ENCODE measurements at regions not wholly inside any gene's neighbourhood (a gene's known extent, or its start where the extent isn't known, plus 50 kb on each side); places are given as distances from the start of the nearest gene placed in this dataset.

- Mint-ChIP-seq H3K9me3 (no peaks in the 10 kb centered on the region), H3K36me3 (ENCODE audit: low read depth) (no peaks in the 10 kb centered on the region), H3K27ac (ENCODE audit: unreplicated experiment) (no peak overlapping the region), H3K27me3 (ENCODE audit: low read depth) (no peaks in the 10 kb centered on the region), H3K4me1 (peaks cover 15% of the 10 kb centered on the region), H3K4me3 (no peak overlapping the region)
- DNase-seq (ENCODE audit: low read depth, low spot score) = no peak
- no peak for TF ChIP-seq CTCF (conservative IDR thresholded peaks at IDR 0.05)
These were observed 209.0 kb upstream of the NUDT4 start for GRCh38 chr12:93168751-93169150.

GRCh38 chr12:93169536-93169935, 208.2 kb upstream of the NUDT4 start:
- DNase-seq (ENCODE audit: low read depth, low spot score) = no peak
- no peak for TF ChIP-seq CTCF (conservative IDR thresholded peaks at IDR 0.05)
- H3K27ac Mint-ChIP-seq (ENCODE audit: unreplicated experiment) = no peak overlapping the region
- H3K27me3 Mint-ChIP-seq (ENCODE audit: low read depth) = no peaks in the 10 kb centered on the region
- H3K9me3 Mint-ChIP-seq = no peaks in the 10 kb centered on the region
- peaks cover 15% of the 10 kb centered on the region for H3K4me1 Mint-ChIP-seq
- no peaks in the 10 kb centered on the region for H3K36me3 Mint-ChIP-seq (ENCODE audit: low read depth)
- no peak overlapping the region for H3K4me3 Mint-ChIP-seq

GRCh38 chr12:93170928-93171327, 206.8 kb upstream of the NUDT4 start:
- Mint-ChIP-seq H3K4me3 (no peak overlapping the region), H3K9me3 (no peaks in the 10 kb centered on the region), H3K4me1 (peaks cover 15% of the 10 kb centered on the region), H3K27me3 (ENCODE audit: low read depth) (no peaks in the 10 kb centered on the region), H3K36me3 (ENCODE audit: low read depth) (no peaks in the 10 kb centered on the region), H3K27ac (ENCODE audit: unreplicated experiment) (no peak overlapping the region)
- TF ChIP-seq CTCF (conservative IDR thresholded peaks at IDR 0.05) = no peak
- DNase-seq (ENCODE audit: low read depth, low spot score) = no peak

- no peak for TF ChIP-seq CTCF (conservative IDR thresholded peaks at IDR 0.05)
- no peak overlapping the region for H3K4me3 Mint-ChIP-seq
- no peaks in the 10 kb centered on the region for H3K4me1 Mint-ChIP-seq
- H3K27ac Mint-ChIP-seq (ENCODE audit: unreplicated experiment) = no peak overlapping the region
- no peaks in the 10 kb centered on the region for H3K27me3 Mint-ChIP-seq (ENCODE audit: low read depth)
- no peaks in the 10 kb centered on the region for H3K36me3 Mint-ChIP-seq (ENCODE audit: low read depth)
- peaks cover 4% of the 10 kb centered on the region for H3K9me3 Mint-ChIP-seq
- DNase-seq (ENCODE audit: low read depth, low spot score) = no peak
These were observed 204.4 kb upstream of the NUDT4 start for GRCh38 chr12:93173178-93173957.

- no peaks in the 10 kb centered on the region for H3K36me3 Mint-ChIP-seq (ENCODE audit: low read depth)
- H3K27me3 Mint-ChIP-seq (ENCODE audit: low read depth) = no peaks in the 10 kb centered on the region
- no peak overlapping the region for H3K27ac Mint-ChIP-seq (ENCODE audit: unreplicated experiment)
- DNase-seq (ENCODE audit: low read depth, low spot score) = no peak
- H3K4me3 Mint-ChIP-seq = no peak overlapping the region
- H3K4me1 Mint-ChIP-seq = no peaks in the 10 kb centered on the region
- peaks cover 6% of the 10 kb centered on the region for H3K9me3 Mint-ChIP-seq
- no peak for TF ChIP-seq CTCF (conservative IDR thresholded peaks at IDR 0.05)
These were observed 203.7 kb upstream of the NUDT4 start for GRCh38 chr12:93174048-93174447.
